ENCODE measurements at regions not wholly inside any gene's neighbourhood (a gene's known extent, or its start where the extent isn't known, plus 50 kb on each side); places are given as distances from the start of the nearest gene placed in this dataset.
"Not testable (repeated sequence)": the region's sequence is repeated elsewhere in the genome, so short reads cannot be mapped to it uniquely, and the experiment has no call there.

DNA sequence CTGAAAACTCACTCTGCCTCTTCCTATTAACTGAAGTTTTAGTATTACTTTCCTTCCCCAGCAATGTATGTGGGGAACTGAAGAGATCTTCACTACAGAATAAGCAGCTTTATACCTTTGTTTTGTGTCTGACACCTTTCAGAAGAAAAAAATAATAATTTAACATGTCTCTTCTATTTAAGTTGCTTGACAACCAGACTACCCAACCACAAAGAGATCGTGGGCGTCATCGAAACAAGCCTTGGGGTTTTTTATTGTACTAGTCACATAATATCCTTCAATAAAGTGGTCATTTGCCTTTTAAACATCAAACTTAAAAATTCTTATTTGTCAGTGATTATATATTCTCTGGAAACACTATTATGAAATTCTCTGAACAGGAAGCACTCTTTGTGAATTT lies 123.7 kb downstream of the CHD9NB start:
- H3K4me3 Mint-ChIP-seq, result no peak overlapping the region
- POLR2A ChIA-PET, result no interaction called here
- CTCF ChIA-PET, result no interaction called here
- H3K4me1 Mint-ChIP-seq, result peaks cover 2% of the 10 kb centered on the region
- ATAC-seq, result no peak
- intact Hi-C loops (cut with DNase I, micrococcal nuclease), result no loop called here
- H3K27ac Mint-ChIP-seq, result no peak overlapping the region
- no peaks in the 10 kb centered on the region for H3K36me3 Mint-ChIP-seq (ENCODE audit: low read depth)
- peaks cover 7% of the 10 kb centered on the region for H3K27me3 Mint-ChIP-seq
- H3K9me3 Mint-ChIP-seq (ENCODE audit: low read depth), result peaks cover 4% of the 10 kb centered on the region
- no peak for DNase-seq

DNA sequence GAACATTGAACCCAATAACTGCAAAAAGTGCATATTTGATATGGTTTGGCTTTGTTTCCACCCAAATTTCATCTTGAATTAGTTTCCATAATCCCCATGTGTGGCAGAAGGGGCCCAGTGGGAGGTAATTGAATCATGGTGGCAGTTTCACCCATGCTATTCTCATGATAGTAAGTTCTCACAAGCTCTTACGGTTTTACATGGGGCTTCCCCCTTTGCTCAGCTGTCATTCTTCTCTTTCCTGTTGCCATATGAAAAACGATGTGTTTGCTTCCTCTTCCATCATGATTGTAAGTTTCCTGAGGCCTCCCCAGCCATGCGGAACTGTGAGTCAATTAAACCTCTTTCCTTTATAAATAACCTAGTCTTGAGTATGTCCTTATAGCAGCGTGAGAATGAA lies 127.6 kb downstream of the CHD9NB start:
- Mint-ChIP-seq H3K9me3 (ENCODE audit: low read depth) (peaks cover 4% of the 10 kb centered on the region), H3K27ac (no peak overlapping the region), H3K36me3 (ENCODE audit: low read depth) (no peaks in the 10 kb centered on the region), H3K4me1 (peaks cover 2% of the 10 kb centered on the region), H3K4me3 (no peak overlapping the region), H3K27me3 (peaks cover 11% of the 10 kb centered on the region)
- ATAC-seq, result peak; percentile 63
- POLR2A ChIA-PET, result no interaction called here
- intact Hi-C loops (cut with DNase I, micrococcal nuclease), result no loop called here
- DNase-seq, result peak; percentile 11
- CTCF ChIA-PET, result interaction anchor here (0.9 to 1.4 kb wide), 2 partner anchors 13 to 14 kb away, joined by 3 read pairs; no protein-coding TSS in a partner anchor

DNA sequence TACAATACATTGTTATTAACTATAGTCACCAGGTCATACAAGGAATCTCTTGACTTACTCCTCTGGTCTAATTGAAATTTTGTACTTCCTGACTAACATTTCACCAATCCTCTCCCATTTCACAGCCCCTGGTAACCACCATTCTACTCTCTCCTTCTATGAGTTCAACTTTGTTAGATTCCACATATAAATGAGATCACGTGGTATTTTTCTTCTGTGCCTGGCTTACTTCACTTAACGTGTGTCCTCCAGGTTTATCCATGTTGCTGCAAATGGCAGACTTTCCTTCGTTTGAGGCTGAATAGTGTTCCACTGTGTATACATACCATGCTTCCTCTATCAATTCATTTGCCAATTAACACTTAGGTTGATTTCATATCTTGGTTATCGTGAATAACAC lies 128.5 kb downstream of the CHD9NB start:
- DNase-seq (no peak), ATAC-seq (no peak)
- H3K4me3 Mint-ChIP-seq, result no peak overlapping the region
- ChIA-PET CTCF (interaction anchor here (0.9 to 1.4 kb wide), 2 partner anchors 12 to 13 kb away, joined by 3 read pairs; no protein-coding TSS in a partner anchor), POLR2A (no interaction called here)
- no peaks in the 10 kb centered on the region for H3K36me3 Mint-ChIP-seq (ENCODE audit: low read depth)
- H3K9me3 Mint-ChIP-seq (ENCODE audit: low read depth), result peaks cover 4% of the 10 kb centered on the region
- H3K27me3 Mint-ChIP-seq, result peaks cover 13% of the 10 kb centered on the region
- peaks cover 2% of the 10 kb centered on the region for H3K4me1 Mint-ChIP-seq
- no peak overlapping the region for H3K27ac Mint-ChIP-seq
- intact Hi-C loops (cut with DNase I, micrococcal nuclease), result no loop called here

DNA sequence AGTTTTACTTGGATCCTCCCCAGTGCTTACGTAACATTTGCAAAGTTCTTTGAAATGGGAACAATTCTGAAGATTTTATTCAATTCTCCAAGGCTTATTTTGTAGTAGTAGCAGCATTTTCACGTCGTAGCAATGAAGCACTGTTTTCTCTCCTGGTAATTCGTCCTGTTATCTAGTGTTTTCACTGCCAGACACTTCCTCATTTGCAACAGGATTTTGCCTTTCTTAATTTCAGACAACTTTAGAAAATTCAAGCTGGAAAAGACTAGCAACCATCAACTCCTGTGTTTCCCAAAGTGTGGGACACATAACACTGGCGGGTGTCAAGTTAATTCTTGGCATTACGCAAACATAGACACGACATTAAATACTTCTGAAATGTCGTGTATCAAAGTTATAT lies 131.6 kb downstream of the CHD9NB start:
- ChIA-PET CTCF (no interaction called here), POLR2A (no interaction called here)
- H3K27ac Mint-ChIP-seq, result no peak overlapping the region
- H3K4me3 Mint-ChIP-seq, result no peak overlapping the region
- H3K4me1 Mint-ChIP-seq, result peaks cover 2% of the 10 kb centered on the region
- H3K27me3 Mint-ChIP-seq, result peaks cover 15% of the 10 kb centered on the region
- ATAC-seq, result no peak
- H3K9me3 Mint-ChIP-seq (ENCODE audit: low read depth), result peaks cover 4% of the 10 kb centered on the region
- no peaks in the 10 kb centered on the region for H3K36me3 Mint-ChIP-seq (ENCODE audit: low read depth)
- DNase-seq, result no peak
- intact Hi-C loops (cut with DNase I, micrococcal nuclease), result no loop called here

GRCh38 chr16:52920331-52920730 lies 132.4 kb downstream of the CHD9NB start:
- Mint-ChIP-seq H3K4me3 (no peak overlapping the region), H3K36me3 (ENCODE audit: low read depth) (no peaks in the 10 kb centered on the region), H3K9me3 (ENCODE audit: low read depth) (peaks cover 4% of the 10 kb centered on the region), H3K27ac (no peak overlapping the region), H3K4me1 (peaks cover 2% of the 10 kb centered on the region), H3K27me3 (peaks cover 15% of the 10 kb centered on the region)
- ChIA-PET CTCF (no interaction called here), POLR2A (no interaction called here)
- ATAC-seq, result no peak
- no peak for DNase-seq
- intact Hi-C loops (cut with DNase I, micrococcal nuclease), result no loop called here

GRCh38 chr16:52914428-52914827 lies 138.3 kb downstream of the CHD9NB start:
- DNase-seq, result no peak
- H3K4me1 Mint-ChIP-seq, result no peaks in the 10 kb centered on the region
- no peak overlapping the region for H3K4me3 Mint-ChIP-seq
- ChIA-PET POLR2A (no interaction called here), CTCF (interaction anchor here (0.8 to 5.1 kb wide), 3 partner anchors 32 to 723 kb away, joined by 3 to 29 read pairs (median 3); no protein-coding TSS in a partner anchor)
- H3K27me3 Mint-ChIP-seq, result peaks cover 12% of the 10 kb centered on the region
- no peaks in the 10 kb centered on the region for H3K36me3 Mint-ChIP-seq (ENCODE audit: low read depth)
- intact Hi-C loops (cut with DNase I, micrococcal nuclease), result no loop called here
- H3K27ac Mint-ChIP-seq, result no peak overlapping the region
- H3K9me3 Mint-ChIP-seq (ENCODE audit: low read depth), result no peaks in the 10 kb centered on the region
- ATAC-seq, result no peak

- H3K27ac Mint-ChIP-seq, result no peak overlapping the region
- ATAC-seq, result no peak
- DNase-seq, result peak; percentile 67
- H3K27me3 Mint-ChIP-seq, result peaks cover 8% of the 10 kb centered on the region
- H3K4me1 Mint-ChIP-seq, result no peaks in the 10 kb centered on the region
- ChIA-PET CTCF (interaction anchor here (0.7 to 5.1 kb wide), 6 partner anchors 12 to 759 kb away, joined by 3 to 29 read pairs (median 3); no protein-coding TSS in a partner anchor), POLR2A (no interaction called here)
- H3K36me3 Mint-ChIP-seq (ENCODE audit: low read depth), result no peaks in the 10 kb centered on the region
- no peaks in the 10 kb centered on the region for H3K9me3 Mint-ChIP-seq (ENCODE audit: low read depth)
- intact Hi-C loops (cut with DNase I, micrococcal nuclease), result loop anchor here (1.0 kb wide), 1 partner anchor 721 kb away; no protein-coding TSS in a partner anchor
- no peak overlapping the region for H3K4me3 Mint-ChIP-seq
Measured at GRCh38 chr16:52912565-52913173, 140.0 kb downstream of the CHD9NB start.

- DNase-seq; intact Hi-C loops (cut with DNase I, micrococcal nuclease); ATAC-seq; H3K27me3 Mint-ChIP-seq; CTCF ChIA-PET; H3K36me3 Mint-ChIP-seq (ENCODE audit: low read depth); H3K9me3 Mint-ChIP-seq (ENCODE audit: low read depth); H3K4me3 Mint-ChIP-seq; POLR2A ChIA-PET; H3K4me1 Mint-ChIP-seq; H3K27ac Mint-ChIP-seq: not testable (repeated sequence)
Measured at GRCh38 chr16:52908057-52908456, 144.6 kb downstream of the CHD9NB start.

- Mint-ChIP-seq H3K4me1 (no peaks in the 10 kb centered on the region), H3K27me3 (peaks cover 4% of the 10 kb centered on the region), H3K4me3 (no peak overlapping the region), H3K9me3 (ENCODE audit: low read depth) (peaks cover 2% of the 10 kb centered on the region), H3K27ac (no peak overlapping the region), H3K36me3 (ENCODE audit: low read depth) (no peaks in the 10 kb centered on the region)
- intact Hi-C loops (cut with DNase I, micrococcal nuclease), result no loop called here
- ChIA-PET POLR2A (no interaction called here), CTCF (no interaction called here)
- DNase-seq (no peak), ATAC-seq (no peak)
Measured at GRCh38 chr16:52906281-52906680, 146.4 kb downstream of the CHD9NB start.

GRCh38 chr16:52896478-52897164 lies 156.1 kb downstream of the CHD9NB start:
- H3K4me3 Mint-ChIP-seq, result no peak overlapping the region
- H3K9me3 Mint-ChIP-seq (ENCODE audit: low read depth), result peaks cover 3% of the 10 kb centered on the region
- intact Hi-C loops (cut with DNase I, micrococcal nuclease), result no loop called here
- H3K27ac Mint-ChIP-seq, result no peak overlapping the region
- ChIA-PET POLR2A (no interaction called here), CTCF (interaction anchor here (0.7 kb wide), 1 partner anchor 8 kb away, joined by 3 read pairs; no protein-coding TSS in a partner anchor)
- no peak for ATAC-seq
- H3K27me3 Mint-ChIP-seq, result peaks cover 2% of the 10 kb centered on the region
- no peak for DNase-seq
- no peaks in the 10 kb centered on the region for H3K36me3 Mint-ChIP-seq (ENCODE audit: low read depth)
- H3K4me1 Mint-ChIP-seq, result no peaks in the 10 kb centered on the region

DNA sequence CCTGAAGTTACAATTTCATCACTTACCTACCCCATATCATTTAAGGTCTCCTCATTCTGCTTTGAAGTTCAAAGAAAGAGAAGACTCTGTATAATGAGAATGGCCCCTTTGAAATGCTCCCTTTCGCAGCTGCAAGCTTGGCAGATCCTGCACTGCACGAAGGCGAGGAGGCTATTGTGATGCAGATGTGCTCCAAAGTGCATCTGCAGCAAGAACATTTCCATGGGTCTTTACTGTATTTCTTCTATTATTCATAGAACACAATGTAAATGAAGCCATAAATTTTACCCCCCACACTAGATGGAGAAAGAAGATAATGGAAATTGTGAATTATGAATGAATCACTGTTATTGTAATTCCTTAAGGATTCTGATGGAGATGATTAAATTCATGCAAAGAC lies 178.7 kb downstream of the CHD9NB start:
- ATAC-seq, result no peak
- Mint-ChIP-seq H3K27me3 (peaks cover 2% of the 10 kb centered on the region), H3K36me3 (ENCODE audit: low read depth) (no peaks in the 10 kb centered on the region), H3K4me3 (no peak overlapping the region), H3K4me1 (no peaks in the 10 kb centered on the region), H3K27ac (no peak overlapping the region), H3K9me3 (ENCODE audit: low read depth) (peaks cover 2% of the 10 kb centered on the region)
- intact Hi-C loops (cut with DNase I, micrococcal nuclease), result no loop called here
- POLR2A ChIA-PET, result no interaction called here
- CTCF ChIA-PET, result no interaction called here
- no peak for DNase-seq

DNA sequence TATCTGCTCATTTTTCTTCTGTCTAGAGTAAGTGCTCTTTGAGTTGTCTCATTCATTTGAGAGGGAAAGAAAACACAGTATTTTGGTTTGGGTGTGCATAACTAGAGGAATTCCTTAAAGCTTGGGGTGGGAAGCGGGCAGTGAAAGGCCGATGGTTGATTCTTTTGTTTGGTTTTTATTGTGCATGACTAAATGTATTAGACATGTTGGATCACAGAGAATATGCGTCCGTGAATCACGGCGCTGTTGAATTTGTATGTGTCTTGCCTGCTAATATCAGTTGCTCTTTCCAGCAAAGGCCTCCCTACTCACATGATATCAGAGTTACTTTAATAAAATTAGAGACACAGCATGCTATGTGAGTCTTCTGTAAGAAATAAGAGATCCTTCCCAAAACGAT lies 180.0 kb downstream of the CHD9NB start:
- ATAC-seq, result no peak
- CTCF ChIA-PET, result no interaction called here

More for the DNA sequence above, 180.0 kb downstream of the CHD9NB start:
- DNase-seq, result no peak
- Mint-ChIP-seq H3K4me1 (no peaks in the 10 kb centered on the region), H3K9me3 (ENCODE audit: low read depth) (peaks cover 2% of the 10 kb centered on the region), H3K36me3 (ENCODE audit: low read depth) (no peaks in the 10 kb centered on the region), H3K4me3 (no peak overlapping the region), H3K27ac (no peak overlapping the region), H3K27me3 (no peaks in the 10 kb centered on the region)
- intact Hi-C loops (cut with DNase I, micrococcal nuclease), result no loop called here
- POLR2A ChIA-PET, result no interaction called here

Data from activated CD4-positive, alpha-beta T cell treated with anti-CD3 and anti-CD28 coated beads for 36 hours (primary cell).